Smooth muscle cell (in vitro differentiated cells): ENCODE measurements at regions not wholly inside any gene's neighbourhood (a gene's known extent, or its start where the extent isn't known, plus 50 kb on each side); places are given as distances from the start of the nearest gene placed in this dataset.

ENCODE experiments used
- DNase-seq: peaks from one replicate; lab custom pipeline; 2025; ENCODE audit not compliant: unreplicated experiment; lab: John Stamatoyannopoulos, UW
- H2AFZ ChIP-seq: fragments of 200-600 bp; sonication (generic); 2 replicates; pipeline ENCODE4 v1.6.0; 2016; ENCODE audit warnings: antibody characterized with exemption, low read depth, mild to moderate bottlenecking
- H3F3A ChIP-seq: fragments of 200-600 bp; sonication (generic); 2 replicates; pipeline ENCODE4 v1.6.0; 2017; ENCODE audit warnings: antibody characterized with exemption, low read depth
- H3K27ac ChIP-seq: fragments of 200-600 bp; sonication (generic); 2 replicates; pipeline ENCODE4 v1.5.1; 2016; ENCODE audit warnings: low read depth, mild to moderate bottlenecking
- H3K27me3 ChIP-seq: fragments of 200-600 bp; sonication (generic); 2 replicates; pipeline ENCODE4 v1.6.1; 2016; ENCODE audit warnings: low read depth, mild to moderate bottlenecking
- H3K36me3 ChIP-seq: fragments of 200-600 bp; sonication (generic); 2 replicates; pipeline ENCODE4 v1.5.1; 2016; ENCODE audit warnings: low read depth
- H3K4me1 ChIP-seq: fragments of 200-600 bp; sonication (generic); 2 replicates; pipeline ENCODE4 v1.5.1; 2016; ENCODE audit warnings: low read depth
- H3K4me2 ChIP-seq: fragments of 200-600 bp; sonication (generic); 2 replicates; pipeline ENCODE4 v1.6.0; 2016; ENCODE audit warnings: mild to moderate bottlenecking
- H3K4me3 ChIP-seq: fragments of 200-600 bp; sonication (generic); 2 replicates; pipeline ENCODE4 v1.5.1; 2016; ENCODE audit warnings: mild to moderate bottlenecking
- H3K79me2 ChIP-seq: fragments of 200-600 bp; sonication (generic); 2 replicates; pipeline ENCODE4 v1.6.0; 2016; ENCODE audit warnings: low read depth, mild to moderate bottlenecking
- H3K9ac ChIP-seq: fragments of 200-600 bp; sonication (generic); 2 replicates; pipeline ENCODE4 v1.6.0; 2016; ENCODE audit warnings: low read depth
- H3K9me3 ChIP-seq: fragments of 200-600 bp; sonication (generic); replicated peaks from 2 replicates; pipeline ENCODE4 v1.5.1; 2016; ENCODE audit warnings: low read depth
- H4K20me1 ChIP-seq: fragments of 200-600 bp; sonication (generic); 2 replicates; pipeline ENCODE4 v1.6.0; 2016; ENCODE audit warnings: low read depth
- CTCF ChIP-seq: fragments of 200-600 bp; sonication (generic); IDR thresholded peaks from 2 replicates; pipeline ENCODE4 v1.5.1; 2017; ENCODE audit warnings: borderline replicate concordance, mild to moderate bottlenecking, antibody characterized with exemption; ENCODE audit not compliant: insufficient read depth, poor library complexity, severe bottlenecking
- WGBS: methylation state at CpG from one replicate; pipeline ENCODE4 v1.1.7; 2016; ENCODE audit warnings: low lambda C conversion rate; 5-methylcytosine and 5-hydroxymethylcytosine counted together

- Histone ChIP-seq H3K9me3 (no peaks in the 10 kb centered on the region), H3F3A (no peaks in the 10 kb centered on the region), H3K4me3 (no peak overlapping the region), H3K9ac (no peak overlapping the region), H3K4me2 (no peak overlapping the region), H3K79me2 (no peaks in the 10 kb centered on the region), H3K4me1 (no peaks in the 10 kb centered on the region), H3K36me3 (no peaks in the 10 kb centered on the region), H4K20me1 (no peaks in the 10 kb centered on the region), H2AFZ (no peak overlapping the region), H3K27ac (no peak overlapping the region), H3K27me3 (no peaks in the 10 kb centered on the region)
- TF ChIP-seq CTCF, result no peak
- DNase-seq, result no peak
- WGBS, result 89% methylated on average over 2 of the region's 2 CpGs
Observed at GRCh38 chr3:63142681-63143080, 135.4 kb upstream of the SYNPR start.

GRCh38 chr3:63146154-63146553 lies 132.0 kb upstream of the SYNPR start:
- H3K9ac ChIP-seq, result no peak overlapping the region
- DNase-seq, result no peak
- WGBS, result 97% methylated on average over 4 of the region's 4 CpGs
- no peaks in the 10 kb centered on the region for H3K27me3 ChIP-seq
- no peak overlapping the region for H3K4me2 ChIP-seq
- no peaks in the 10 kb centered on the region for H3K36me3 ChIP-seq
- no peak overlapping the region for H3K27ac ChIP-seq
- no peaks in the 10 kb centered on the region for H3F3A ChIP-seq
- H3K79me2 ChIP-seq, result no peaks in the 10 kb centered on the region
- H2AFZ ChIP-seq, result no peak overlapping the region
- no peaks in the 10 kb centered on the region for H4K20me1 ChIP-seq
- no peaks in the 10 kb centered on the region for H3K4me1 ChIP-seq
- TF ChIP-seq CTCF, result no peak
- H3K4me3 ChIP-seq, result no peak overlapping the region
- no peaks in the 10 kb centered on the region for H3K9me3 ChIP-seq

- Histone ChIP-seq H3K79me2 (no peaks in the 10 kb centered on the region), H3F3A (no peaks in the 10 kb centered on the region), H2AFZ (no peak overlapping the region), H3K4me3 (no peak overlapping the region), H3K9ac (no peak overlapping the region), H3K4me2 (no peak overlapping the region), H3K27ac (no peak overlapping the region), H3K9me3 (no peaks in the 10 kb centered on the region), H3K36me3 (no peaks in the 10 kb centered on the region), H3K4me1 (no peaks in the 10 kb centered on the region), H3K27me3 (no peaks in the 10 kb centered on the region), H4K20me1 (no peaks in the 10 kb centered on the region)
- TF ChIP-seq CTCF, result no peak
- no peak for DNase-seq
- WGBS, result 73% methylated on average over 3 of the region's 3 CpGs
Observed at GRCh38 chr3:63150880-63151279, 127.2 kb upstream of the SYNPR start.

- no peak overlapping the region for H3K9ac ChIP-seq
- 67% methylated on average over 1 of the region's 1 CpG for WGBS
- H3F3A ChIP-seq, result no peaks in the 10 kb centered on the region
- no peak overlapping the region for H3K4me3 ChIP-seq
- no peaks in the 10 kb centered on the region for H3K36me3 ChIP-seq
- H3K9me3 ChIP-seq, result no peaks in the 10 kb centered on the region
- no peaks in the 10 kb centered on the region for H3K79me2 ChIP-seq
- H4K20me1 ChIP-seq, result no peaks in the 10 kb centered on the region
- DNase-seq, result no peak
- H3K27ac ChIP-seq, result no peak overlapping the region
- H3K4me1 ChIP-seq, result no peaks in the 10 kb centered on the region
- no peak overlapping the region for H3K4me2 ChIP-seq
- H2AFZ ChIP-seq, result no peak overlapping the region
- no peak for TF ChIP-seq CTCF
- H3K27me3 ChIP-seq, result no peaks in the 10 kb centered on the region
Observed at GRCh38 chr3:63151897-63152296, 126.2 kb upstream of the SYNPR start.
